ENCODE measurements at regions not wholly inside any gene's neighbourhood (a gene's known extent, or its start where the extent isn't known, plus 50 kb on each side); places are given as distances from the start of the nearest gene placed in this dataset.

- H3K4me1 ChIP-seq, result no peaks in the 10 kb centered on the region
- no peak overlapping the region for H3K27ac ChIP-seq
- no peaks in the 10 kb centered on the region for H3K27me3 ChIP-seq
- TF ChIP-seq POLR2A (IDR thresholded peaks at IDR 0.05), result no peak
- TF ChIP-seq EP300 (IDR thresholded peaks at IDR 0.05), result no peak
- TF ChIP-seq POLR2AphosphoS5 (IDR thresholded peaks at IDR 0.05), result no peak
- no peak for TF ChIP-seq CTCF (IDR thresholded peaks at IDR 0.05)
- no peaks in the 10 kb centered on the region for H3K36me3 ChIP-seq
- H3K9me3 ChIP-seq, result no peaks in the 10 kb centered on the region
- no peak for DNase-seq (ENCODE audit: low spot score in 2 of 2)
- 50% methylated on average over 1 of the region's 1 CpG for WGBS
- H3K4me3 ChIP-seq, result no peak overlapping the region
Measured at GRCh38 chr9:11159318-11159862, 546.6 kb upstream of the PTPRD start.

- H3K36me3 ChIP-seq, result no peaks in the 10 kb centered on the region
- H3K27me3 ChIP-seq, result no peaks in the 10 kb centered on the region
- DNase-seq (ENCODE audit: low spot score in 2 of 2), result no peak
- H3K4me3 ChIP-seq, result no peak overlapping the region
- H3K9me3 ChIP-seq, result no peaks in the 10 kb centered on the region
- TF ChIP-seq EP300 (IDR thresholded peaks at IDR 0.05) (no peak), POLR2AphosphoS5 (IDR thresholded peaks at IDR 0.05) (no peak), CTCF (IDR thresholded peaks at IDR 0.05) (no peak), POLR2A (IDR thresholded peaks at IDR 0.05) (no peak)
- H3K27ac ChIP-seq, result no peak overlapping the region
- 91% methylated on average over 2 of the region's 2 CpGs for WGBS
- no peaks in the 10 kb centered on the region for H3K4me1 ChIP-seq
Measured at GRCh38 chr9:11163843-11164242, 551.0 kb upstream of the PTPRD start.

GRCh38 chr9:11182001-11182400 lies 569.2 kb upstream of the PTPRD start:
- Histone ChIP-seq H3K27me3 (no peaks in the 10 kb centered on the region), H3K4me3 (no peak overlapping the region), H3K27ac (no peak overlapping the region), H3K9me3 (no peaks in the 10 kb centered on the region), H3K4me1 (no peaks in the 10 kb centered on the region), H3K36me3 (no peaks in the 10 kb centered on the region)
- no peak for DNase-seq (ENCODE audit: low spot score in 2 of 2)
- TF ChIP-seq POLR2AphosphoS5 (IDR thresholded peaks at IDR 0.05), result no peak
- TF ChIP-seq EP300 (IDR thresholded peaks at IDR 0.05), result no peak
- TF ChIP-seq CTCF (IDR thresholded peaks at IDR 0.05), result no peak
- no peak for TF ChIP-seq POLR2A (IDR thresholded peaks at IDR 0.05)
- WGBS, result 86% methylated on average over 2 of the region's 2 CpGs

GRCh38 chr9:11190719-11191118 lies 577.9 kb upstream of the PTPRD start:
- no peak overlapping the region for H3K27ac ChIP-seq
- H3K36me3 ChIP-seq, result no peaks in the 10 kb centered on the region
- H3K4me3 ChIP-seq, result no peak overlapping the region
- 51% methylated on average over 1 of the region's 1 CpG for WGBS
- no peak for DNase-seq (ENCODE audit: low spot score in 2 of 2)
- no peak for TF ChIP-seq POLR2AphosphoS5 (IDR thresholded peaks at IDR 0.05)
- TF ChIP-seq EP300 (IDR thresholded peaks at IDR 0.05), result no peak
- TF ChIP-seq CTCF (IDR thresholded peaks at IDR 0.05), result no peak
- no peak for TF ChIP-seq POLR2A (IDR thresholded peaks at IDR 0.05)
- no peaks in the 10 kb centered on the region for H3K27me3 ChIP-seq
- peaks cover 7% of the 10 kb centered on the region for H3K9me3 ChIP-seq
- no peaks in the 10 kb centered on the region for H3K4me1 ChIP-seq

- Histone ChIP-seq H3K36me3 (no peaks in the 10 kb centered on the region), H3K27ac (no peak overlapping the region), H3K9me3 (peaks cover 7% of the 10 kb centered on the region), H3K27me3 (no peaks in the 10 kb centered on the region), H3K4me1 (no peaks in the 10 kb centered on the region), H3K4me3 (no peak overlapping the region)
- 52% methylated on average over 1 of the region's 1 CpG for WGBS
- no peak for DNase-seq (ENCODE audit: low spot score in 2 of 2)
- TF ChIP-seq CTCF (IDR thresholded peaks at IDR 0.05) (no peak), EP300 (IDR thresholded peaks at IDR 0.05) (no peak)
Measured at GRCh38 chr9:11192993-11193392, 580.2 kb upstream of the PTPRD start.

Measured in suprapubic skin (tissue), 4 donors.